GM12878 (cell line): ENCODE measurements at regions not wholly inside any gene's neighbourhood (a gene's known extent, or its start where the extent isn't known, plus 50 kb on each side); places are given as distances from the start of the nearest gene placed in this dataset.

ENCODE experiments used
- ATAC-seq: fragments of 200-7000 bp; cut with Tn5 transposase; 3 replicates; pipeline ENCODE4 v1.9.1; 2020; ENCODE audit warnings: mild to moderate bottlenecking, moderate library complexity
- BruUV-seq: library from RNA; stranded (reverse); fragments of 400-500 nt; replicated peaks from 2 replicates; lab custom pipeline; 2021; lab: Mats Ljungman, UMichigan
- CTCF ChIA-PET: fragments of 300-600 bp; sonication (Branson Sonifier 250); formaldehyde crosslinking; extraction: SDS; loops from one replicate; lab custom pipeline; 2021; ENCODE audit warnings: inconsistent platforms; lab: Yijun Ruan, JAX
- POLR2A ChIA-PET: fragments of 350-600 bp; formaldehyde crosslinking; extraction: SDS; loops from one replicate; lab custom pipeline; 2021; ENCODE audit warnings: inconsistent platforms; lab: Charles Lee
- RAD21 ChIA-PET: fragments of 300-600 bp; sonication (Branson Sonifier 250); formaldehyde crosslinking; loops from one replicate; lab custom pipeline; 2023; ENCODE audit warnings: antibody characterized with exemption; ENCODE audit not compliant: unreplicated experiment; lab: Charles Lee
- SMC1A ChIA-PET: fragments of 300-600 bp; sonication (Branson Sonifier 250); formaldehyde crosslinking; loops from one replicate; lab custom pipeline; 2023; ENCODE audit not compliant: unreplicated experiment, uncharacterized antibody; lab: Charles Lee
- DNase-seq: peaks from one replicate; pipeline ENCODE4 v3.0.0-alpha.2; 2011; ENCODE audit warnings: low read depth, low spot score
- FAIRE-seq: peaks from 3 replicates; lab custom pipeline; 2011; peaks lifted over from hg19 to GRCh38; lab: Jason Lieb, UNC
- H2AFZ ChIP-seq: 2 replicates; pipeline ENCODE4 v1.6.0; 2011; ENCODE audit warnings: low read depth, low read length, control low read depth; ENCODE audit not compliant: control insufficient read depth
- H3K27ac ChIP-seq: 2 replicates; pipeline ENCODE4 v1.5.1; 2011; ENCODE audit warnings: control low read depth; ENCODE audit not compliant: control insufficient read depth, insufficient read depth
- H3K27me3 ChIP-seq, 2 experiments: replicated peaks in 1 of 2; 2 replicates each; pipeline versions ENCODE4 v1.6.0 to v1.6.1; 2011; ENCODE audit warnings: low read length in 1 of 2; ENCODE audit not compliant: control insufficient read depth in 2 of 2, insufficient read depth in 2 of 2
- H3K36me3 ChIP-seq, 2 experiments: 2 replicates each; pipeline ENCODE4 v1.5.1; 2011; ENCODE audit warnings: low read length in 1 of 2; ENCODE audit not compliant: control insufficient read depth in 2 of 2, insufficient read depth in 2 of 2
- H3K4me1 ChIP-seq: 2 replicates; pipeline ENCODE4 v1.6.1; 2011; ENCODE audit warnings: mild to moderate bottlenecking, low read length, moderate library complexity, mixed read lengths; ENCODE audit not compliant: control insufficient read depth, insufficient read depth
- H3K4me2 ChIP-seq: 2 replicates; pipeline ENCODE4 v1.6.0; 2011; ENCODE audit warnings: control low read depth; ENCODE audit not compliant: control insufficient read depth, insufficient read depth
- H3K4me3 ChIP-seq: fragments of 200-600 bp; sonication (generic); 2 replicates; pipeline ENCODE4 v1.5.1; 2016
- H3K79me2 ChIP-seq: 2 replicates; pipeline ENCODE4 v1.6.0; 2011; ENCODE audit warnings: low read length; ENCODE audit not compliant: control insufficient read depth, insufficient read depth
- H3K9ac ChIP-seq: 2 replicates; pipeline ENCODE4 v1.8.0; 2011; ENCODE audit warnings: low read length, control low read depth, mixed read lengths; ENCODE audit not compliant: control insufficient read depth, insufficient read depth
- H3K9me3 ChIP-seq: replicated peaks from 3 replicates; pipeline ENCODE4 v1.5.1; 2011; ENCODE audit warnings: mild to moderate bottlenecking, low read length; ENCODE audit not compliant: control insufficient read depth, insufficient read depth
- H4K20me1 ChIP-seq: 2 replicates; pipeline ENCODE4 v1.6.0; 2011; ENCODE audit not compliant: control insufficient read depth, insufficient read depth
- ESRRA ChIP-seq: IDR thresholded peaks from 2 replicates; pipeline ENCODE4 v1.6.1; 2012; ENCODE audit warnings: mild to moderate bottlenecking, low read length, improper control_type of control experiment
- GATAD2B ChIP-seq: fragments of 450-650 bp; conservative IDR thresholded peaks from 2 replicates; pipeline ENCODE4 v1.6.1; 2017; ENCODE audit warnings: low read depth, mild to moderate bottlenecking, moderate library complexity
- HDAC2 ChIP-seq: fragments of 200-600 bp; sonication (generic); IDR thresholded peaks from 2 replicates; pipeline ENCODE4 v1.6.1; 2017
- MLLT1 ChIP-seq: fragments of 450-650 bp; IDR thresholded peaks from 2 replicates; pipeline ENCODE4 v1.6.1; 2016; ENCODE audit warnings: mild to moderate bottlenecking
- MYC ChIP-seq: IDR thresholded peaks from 2 replicates; pipeline ENCODE4 v1.6.1; 2011; ENCODE audit warnings: mild to moderate bottlenecking, low read length, moderate library complexity, inconsistent platforms; ENCODE audit not compliant: insufficient read depth, insufficient replicate concordance, insufficient read length, severe bottlenecking
- NRF1 ChIP-seq: conservative IDR thresholded peaks from 2 replicates; pipeline ENCODE4 v1.6.1; 2011; ENCODE audit warnings: mild to moderate bottlenecking, low read depth, low read length, improper control_type of control experiment
- POLR2AphosphoS2 ChIP-seq: IDR thresholded peaks from 2 replicates; pipeline ENCODE4 v1.6.1; 2011; ENCODE audit warnings: low read depth, mild to moderate bottlenecking, low read length, improper control_type of control experiment, moderate library complexity
- POLR2AphosphoS5 ChIP-seq: IDR thresholded peaks from 2 replicates; pipeline ENCODE4 v1.6.1; 2011; ENCODE audit warnings: mild to moderate bottlenecking, low read length, inconsistent platforms
- RAD51 ChIP-seq: fragments of 450-650 bp; IDR thresholded peaks from 2 replicates; pipeline ENCODE4 v1.6.1; 2016; ENCODE audit warnings: moderate library complexity, mild to moderate bottlenecking, inconsistent platforms
- RBBP5 ChIP-seq: fragments of 200-600 bp; sonication (generic); conservative IDR thresholded peaks from 2 replicates; pipeline ENCODE4 v1.6.1; 2016
- SMAD5 ChIP-seq: IDR thresholded peaks from 2 replicates; pipeline ENCODE4 v1.6.1; 2016; ENCODE audit warnings: antibody characterized with exemption, low read depth
- YY1 ChIP-seq: IDR thresholded peaks from 2 replicates; pipeline ENCODE4 v1.6.1; 2011; ENCODE audit warnings: low read depth, mild to moderate bottlenecking, low read length
- WGBS: methylation state at CpG from one replicate; pipeline ENCODE4 v1.1.6; 2016; ENCODE audit warnings: low lambda C conversion rate; ENCODE audit not compliant: insufficient replicate concordance, insufficient coverage; ENCODE audit errors: missing lambda C conversion rate; 5-methylcytosine and 5-hydroxymethylcytosine counted together
- in situ Hi-C: fragments of 300-500 bp; cut with MboI; formaldehyde crosslinking; loops from 9 replicates; pipeline ENCODE4 v1.14.3; 2018; ENCODE audit warnings: mixed read lengths
- intact Hi-C: fragments of 100-400 bp; cut with micrococcal nuclease; formaldehyde crosslinking; loops from one replicate; pipeline ENCODE4 v1.14.2; 2022; ENCODE audit not compliant: unreplicated experiment
- TF ChIP-seq, protein P1 (sequence below): fragments of 450-650 bp; IDR thresholded peaks from 2 replicates; pipeline ENCODE4 v1.6.1; 2017; ENCODE audit warnings: mild to moderate bottlenecking, moderate library complexity
- TF ChIP-seq, protein P2 (sequence below): IDR thresholded peaks from 2 replicates; pipeline ENCODE4 v1.6.1; 2012; ENCODE audit warnings: low read depth, low read length, improper control_type of control experiment

DNA sequence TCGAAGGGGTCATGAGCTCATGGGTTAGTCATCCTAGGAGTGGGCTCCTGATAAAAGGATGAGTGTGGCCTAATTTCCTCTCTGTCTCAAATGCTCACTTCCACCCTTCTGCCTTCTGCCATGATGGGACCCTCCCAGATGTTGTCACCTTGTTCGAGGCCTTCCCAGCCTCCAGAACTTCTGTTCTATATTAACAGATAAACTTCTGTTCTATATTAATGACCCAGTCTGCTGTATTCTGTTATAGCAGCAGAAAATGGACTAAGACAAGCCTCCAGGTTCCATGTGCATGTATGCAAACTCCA, 583.2 kb downstream of the GLRX3 start:
- Histone ChIP-seq H3K9me3 (no peaks in the 10 kb centered on the region), H3K79me2 (no peaks in the 10 kb centered on the region), H3K4me3 (no peak overlapping the region), H2AFZ (no peak overlapping the region), H3K4me2 (no peak overlapping the region), H3K36me3 (no peaks in the 10 kb centered on the region), H3K9ac (no peak overlapping the region), H3K4me1 (no peaks in the 10 kb centered on the region), H3K27me3 (no peaks in the 10 kb centered on the region), H3K27ac (no peak overlapping the region), H4K20me1 (no peaks in the 10 kb centered on the region)
- ChIA-PET POLR2A (no interaction called here), RAD21 (no interaction called here), CTCF (no interaction called here), SMC1A (no interaction called here)
- in situ Hi-C loops = no loop called here
- TF ChIP-seq RBBP5 (no peak), MYC (no peak), NRF1 (no peak)
- DNase-seq (no peak), FAIRE-seq (no peak), ATAC-seq (no peak)
- 0% methylated on average over 2 of the region's 2 CpGs for WGBS
- intact Hi-C loops = no loop called here
- BruUV-seq = no TSS peak

GRCh38 chr10:130720235-130720634, 584.0 kb downstream of the GLRX3 start:
- no peaks in the 10 kb centered on the region for H3K9me3 ChIP-seq
- DNase-seq = no peak
- SMC1A ChIA-PET = no interaction called here
- H3K27ac ChIP-seq = no peak overlapping the region
- RAD21 ChIA-PET = no interaction called here
- in situ Hi-C loops = no loop called here
- no peaks in the 10 kb centered on the region for H3K36me3 ChIP-seq
- no peaks in the 10 kb centered on the region for H3K27me3 ChIP-seq
- H2AFZ ChIP-seq = no peak overlapping the region
- POLR2A ChIA-PET = no interaction called here
- H4K20me1 ChIP-seq = no peaks in the 10 kb centered on the region
- no TSS peak for BruUV-seq
- H3K79me2 ChIP-seq = no peaks in the 10 kb centered on the region
- H3K9ac ChIP-seq = no peak overlapping the region
- no peak for ATAC-seq
- intact Hi-C loops = no loop called here
- no peaks in the 10 kb centered on the region for H3K4me1 ChIP-seq
- H3K4me2 ChIP-seq = no peak overlapping the region
- no peak for FAIRE-seq
- H3K4me3 ChIP-seq = no peak overlapping the region
- 13% methylated on average over 5 of the region's 5 CpGs for WGBS
- CTCF ChIA-PET = no interaction called here
- TF ChIP-seq SMAD5 = no peak
- no peak for TF ChIP-seq POLR2AphosphoS5
- no peak for TF ChIP-seq HDAC2
- no peak for TF ChIP-seq RAD51
- TF ChIP-seq GATAD2B = no peak
- TF ChIP-seq, protein P1, sequence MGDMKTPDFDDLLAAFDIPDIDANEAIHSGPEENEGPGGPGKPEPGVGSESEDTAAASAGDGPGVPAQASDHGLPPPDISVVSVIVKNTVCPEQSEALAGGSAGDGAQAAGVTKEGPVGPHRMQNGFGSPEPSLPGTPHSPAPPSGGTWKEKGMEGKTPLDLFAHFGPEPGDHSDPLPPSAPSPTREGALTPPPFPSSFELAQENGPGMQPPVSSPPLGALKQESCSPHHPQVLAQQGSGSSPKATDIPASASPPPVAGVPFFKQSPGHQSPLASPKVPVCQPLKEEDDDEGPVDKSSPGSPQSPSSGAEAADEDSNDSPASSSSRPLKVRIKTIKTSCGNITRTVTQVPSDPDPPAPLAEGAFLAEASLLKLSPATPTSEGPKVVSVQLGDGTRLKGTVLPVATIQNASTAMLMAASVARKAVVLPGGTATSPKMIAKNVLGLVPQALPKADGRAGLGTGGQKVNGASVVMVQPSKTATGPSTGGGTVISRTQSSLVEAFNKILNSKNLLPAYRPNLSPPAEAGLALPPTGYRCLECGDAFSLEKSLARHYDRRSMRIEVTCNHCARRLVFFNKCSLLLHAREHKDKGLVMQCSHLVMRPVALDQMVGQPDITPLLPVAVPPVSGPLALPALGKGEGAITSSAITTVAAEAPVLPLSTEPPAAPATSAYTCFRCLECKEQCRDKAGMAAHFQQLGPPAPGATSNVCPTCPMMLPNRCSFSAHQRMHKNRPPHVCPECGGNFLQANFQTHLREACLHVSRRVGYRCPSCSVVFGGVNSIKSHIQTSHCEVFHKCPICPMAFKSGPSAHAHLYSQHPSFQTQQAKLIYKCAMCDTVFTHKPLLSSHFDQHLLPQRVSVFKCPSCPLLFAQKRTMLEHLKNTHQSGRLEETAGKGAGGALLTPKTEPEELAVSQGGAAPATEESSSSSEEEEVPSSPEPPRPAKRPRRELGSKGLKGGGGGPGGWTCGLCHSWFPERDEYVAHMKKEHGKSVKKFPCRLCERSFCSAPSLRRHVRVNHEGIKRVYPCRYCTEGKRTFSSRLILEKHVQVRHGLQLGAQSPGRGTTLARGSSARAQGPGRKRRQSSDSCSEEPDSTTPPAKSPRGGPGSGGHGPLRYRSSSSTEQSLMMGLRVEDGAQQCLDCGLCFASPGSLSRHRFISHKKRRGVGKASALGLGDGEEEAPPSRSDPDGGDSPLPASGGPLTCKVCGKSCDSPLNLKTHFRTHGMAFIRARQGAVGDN = no peak
- no peak for TF ChIP-seq MLLT1
- TF ChIP-seq YY1 = no peak
- no peak for TF ChIP-seq POLR2AphosphoS2
- TF ChIP-seq ESRRA = no peak
- TF ChIP-seq, protein P2, sequence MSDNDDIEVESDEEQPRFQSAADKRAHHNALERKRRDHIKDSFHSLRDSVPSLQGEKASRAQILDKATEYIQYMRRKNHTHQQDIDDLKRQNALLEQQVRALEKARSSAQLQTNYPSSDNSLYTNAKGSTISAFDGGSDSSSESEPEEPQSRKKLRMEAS = no peak
